ENCODE measurements at regions not wholly inside any gene's neighbourhood (a gene's known extent, or its start where the extent isn't known, plus 50 kb on each side); places are given as distances from the start of the nearest gene placed in this dataset.
"Not testable (repeated sequence)": the region's sequence is repeated elsewhere in the genome, so short reads cannot be mapped to it uniquely, and the experiment has no call there.

DNA sequence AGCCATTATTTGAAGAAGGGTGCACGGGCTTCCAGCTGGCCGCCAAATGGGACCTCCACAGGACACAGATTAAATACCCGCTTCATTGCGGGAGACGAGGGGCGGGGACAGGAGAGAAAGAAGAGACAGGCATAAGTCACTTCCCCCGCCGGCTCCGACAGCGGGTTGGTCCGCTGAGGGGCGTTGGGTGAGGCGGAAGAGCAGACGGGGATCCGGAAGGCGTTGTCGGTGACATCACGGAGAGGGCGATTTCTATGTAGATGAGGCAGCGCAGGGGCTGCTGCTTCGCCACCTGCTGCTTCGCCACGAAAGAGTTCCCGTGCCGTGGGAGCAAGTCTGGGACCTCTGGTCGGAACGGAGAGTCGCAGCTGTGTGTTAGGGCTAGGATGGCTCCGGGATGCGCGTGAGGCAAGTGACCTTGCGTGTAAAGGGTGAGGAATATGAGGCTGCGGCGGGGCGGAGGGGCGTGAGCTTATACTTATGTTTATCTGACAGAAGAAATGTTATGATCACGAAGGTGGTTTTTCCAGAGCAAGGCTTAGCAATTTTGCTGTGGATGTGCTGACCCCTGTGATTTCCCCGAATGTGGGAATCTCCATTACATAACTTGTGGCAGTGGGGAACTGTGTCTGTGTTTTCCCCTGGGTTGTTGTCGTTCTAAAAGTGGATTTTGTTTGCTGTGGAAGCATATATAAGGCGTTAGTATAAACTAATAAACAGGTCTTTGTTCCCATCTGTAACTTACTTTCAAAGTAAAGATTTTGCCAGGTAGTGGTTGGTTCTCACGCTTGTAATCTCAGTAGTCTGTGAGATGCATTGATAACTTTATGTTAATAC, 52.9 kb downstream of the PPIAL4C start (continued):
- peak; percentile 74; the same call in 1 of the 2 replicates for TF ChIP-seq ZEB2 (IDR thresholded peaks at IDR 0.05)
- peak; percentile 51 for TF ChIP-seq ARID1B (IDR thresholded peaks at IDR 0.05)
- peak; percentile 49 for TF ChIP-seq TAF1 (IDR thresholded peaks at IDR 0.05; ENCODE audit: control insufficient read depth, extremely low read depth, insufficient read depth, low read length, severe bottlenecking)
- peak; percentile 40; the same call in 1 of the 2 replicates for TF ChIP-seq KAT7 (CRISPR knock-in tag; IDR thresholded peaks at IDR 0.05; ENCODE audit: borderline replicate concordance)
- TF ChIP-seq RBM39 (optimal IDR thresholded peaks at IDR 0.05; ENCODE audit: low read depth, low read length), result peak; percentile 96
- peak; percentile 82 for TF ChIP-seq ZBTB40 (IDR thresholded peaks at IDR 0.05)
- peak; percentile 31; the same call in 1 of the 2 replicates for TF ChIP-seq ZBTB40 (CRISPR knock-in tag; IDR thresholded peaks at IDR 0.05)
- TF ChIP-seq, protein P1, sequence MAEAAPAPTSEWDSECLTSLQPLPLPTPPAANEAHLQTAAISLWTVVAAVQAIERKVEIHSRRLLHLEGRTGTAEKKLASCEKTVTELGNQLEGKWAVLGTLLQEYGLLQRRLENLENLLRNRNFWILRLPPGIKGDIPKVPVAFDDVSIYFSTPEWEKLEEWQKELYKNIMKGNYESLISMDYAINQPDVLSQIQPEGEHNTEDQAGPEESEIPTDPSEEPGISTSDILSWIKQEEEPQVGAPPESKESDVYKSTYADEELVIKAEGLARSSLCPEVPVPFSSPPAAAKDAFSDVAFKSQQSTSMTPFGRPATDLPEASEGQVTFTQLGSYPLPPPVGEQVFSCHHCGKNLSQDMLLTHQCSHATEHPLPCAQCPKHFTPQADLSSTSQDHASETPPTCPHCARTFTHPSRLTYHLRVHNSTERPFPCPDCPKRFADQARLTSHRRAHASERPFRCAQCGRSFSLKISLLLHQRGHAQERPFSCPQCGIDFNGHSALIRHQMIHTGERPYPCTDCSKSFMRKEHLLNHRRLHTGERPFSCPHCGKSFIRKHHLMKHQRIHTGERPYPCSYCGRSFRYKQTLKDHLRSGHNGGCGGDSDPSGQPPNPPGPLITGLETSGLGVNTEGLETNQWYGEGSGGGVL (CRISPR knock-in tag; IDR thresholded peaks at IDR 0.05), result 0 out of 2 replicates have a peak, but pooled peaks have one; percentile 28
- TF ChIP-seq ZNF263 (CRISPR knock-in tag; IDR thresholded peaks at IDR 0.05; ENCODE audit: borderline replicate concordance), result peak; percentile 49; the same call in 1 of the 2 replicates
- TF ChIP-seq MYNN (IDR thresholded peaks at IDR 0.05), result peak; percentile 89
- not testable (repeated sequence) for TF ChIP-seq MYNN (CRISPR knock-in tag; IDR thresholded peaks at IDR 0.05)
- TF ChIP-seq, protein P2, sequence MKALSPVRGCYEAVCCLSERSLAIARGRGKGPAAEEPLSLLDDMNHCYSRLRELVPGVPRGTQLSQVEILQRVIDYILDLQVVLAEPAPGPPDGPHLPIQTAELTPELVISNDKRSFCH (CRISPR knock-in tag; IDR thresholded peaks at IDR 0.05), result not testable (repeated sequence)
- TF ChIP-seq, protein P2 (tag; IDR thresholded peaks at IDR 0.05), result 0 out of 2 replicates have a peak, but pooled peaks have one; percentile 16
- 0 out of 2 replicates have a peak, but pooled peaks have one; percentile 67 for TF ChIP-seq SNIP1 (IDR thresholded peaks at IDR 0.05; ENCODE audit: low read depth)
- peak; percentile 82 for TF ChIP-seq ZNF143 (CRISPR knock-in tag; IDR thresholded peaks at IDR 0.05)
- TF ChIP-seq EGR1 (conservative IDR thresholded peaks at IDR 0.05), result peak; percentile 35; the same call in 1 of the 2 replicates

All from K562 (cell line).